GM18907 (cell line): ENCODE measurements at regions not wholly inside any gene's neighbourhood (a gene's known extent, or its start where the extent isn't known, plus 50 kb on each side); places are given as distances from the start of the nearest gene placed in this dataset.
"Not testable (repeated sequence)": the region's sequence is repeated elsewhere in the genome, so short reads cannot be mapped to it uniquely, and the experiment has no call there.

Experiments
- ATAC-seq: cut with Tn5 transposase; IDR thresholded peaks from one replicate; pipeline ENCODE4 v1.9.1; 2021; ENCODE audit warnings: mild to moderate bottlenecking, moderate library complexity; ENCODE audit not compliant: unreplicated experiment

DNA sequence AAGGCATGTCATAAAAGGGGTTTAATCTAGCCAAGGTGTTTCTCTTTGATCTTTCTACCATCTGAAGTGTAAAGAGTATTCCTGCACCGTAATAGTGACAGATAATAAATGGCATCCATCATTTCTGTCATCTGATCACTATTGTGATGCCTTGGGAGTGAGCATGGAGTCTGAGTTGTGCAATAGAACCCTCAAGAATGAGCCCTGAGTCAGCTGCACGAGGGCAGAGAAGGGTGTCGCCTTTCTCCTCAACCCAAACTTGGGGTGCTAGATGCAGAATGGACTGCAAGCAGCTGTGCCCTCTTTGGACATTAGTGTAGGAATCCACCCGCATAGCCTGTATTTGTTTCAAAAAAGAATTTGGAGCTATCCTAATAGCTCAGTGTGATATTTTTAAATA is 115.2 kb downstream of the ZNF37A start:
- ATAC-seq: no peak

- ATAC-seq: not testable (repeated sequence)
Measured at GRCh38 chr10:38209748-38210147, 115.6 kb downstream of the ZNF37A start.

DNA sequence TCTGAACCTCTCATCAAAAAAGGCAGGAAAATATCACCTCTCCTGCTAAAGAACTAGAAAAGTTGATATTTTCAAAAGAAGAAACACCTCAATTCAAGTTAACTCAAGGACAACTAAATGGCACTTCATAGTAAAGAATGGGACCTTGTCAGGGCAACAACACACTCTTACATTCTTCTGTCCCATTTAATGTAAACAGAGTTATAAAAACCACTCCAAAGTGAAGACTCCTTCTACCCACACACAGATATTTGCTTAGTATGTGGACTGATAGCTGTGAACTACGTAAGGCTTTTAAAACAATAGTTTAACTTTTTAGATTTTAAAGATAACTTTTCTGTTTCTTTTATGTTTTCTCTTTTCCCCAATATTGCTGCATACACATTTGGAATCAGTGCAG is 118.3 kb downstream of the ZNF37A start:
- no peak for ATAC-seq

GRCh38 chr10:38226385-38226784 is 132.2 kb downstream of the ZNF37A start:
- ATAC-seq: no peak

- ATAC-seq: no peak
Measured at GRCh38 chr10:38228394-38228793, 134.3 kb downstream of the ZNF37A start.

DNA sequence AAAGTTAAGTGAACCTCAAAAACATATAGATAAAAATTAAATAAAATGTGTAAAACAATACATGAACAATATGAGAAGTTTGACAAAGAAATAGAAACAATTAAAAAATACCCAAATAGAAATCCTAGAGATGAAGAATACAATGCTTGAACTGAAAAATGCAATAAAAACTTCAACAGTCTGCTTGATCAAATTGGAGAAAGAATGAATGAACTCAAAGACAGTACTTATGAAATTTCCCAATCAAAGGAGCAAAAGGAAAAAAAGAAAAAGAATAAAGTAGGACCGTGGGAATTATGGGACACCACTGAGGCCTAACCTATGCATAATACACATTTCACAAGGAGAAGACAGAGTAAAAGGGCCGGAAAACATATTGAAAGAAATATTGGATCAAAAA is 144.3 kb downstream of the ZNF37A start:
- ATAC-seq: not testable (repeated sequence)

- ATAC-seq: not testable (repeated sequence)
Measured at GRCh38 chr10:38242061-38242649, 148.0 kb downstream of the ZNF37A start.

- ATAC-seq: not testable (repeated sequence)
Measured at GRCh38 chr10:38248113-38248512, 154.0 kb downstream of the ZNF37A start.

DNA sequence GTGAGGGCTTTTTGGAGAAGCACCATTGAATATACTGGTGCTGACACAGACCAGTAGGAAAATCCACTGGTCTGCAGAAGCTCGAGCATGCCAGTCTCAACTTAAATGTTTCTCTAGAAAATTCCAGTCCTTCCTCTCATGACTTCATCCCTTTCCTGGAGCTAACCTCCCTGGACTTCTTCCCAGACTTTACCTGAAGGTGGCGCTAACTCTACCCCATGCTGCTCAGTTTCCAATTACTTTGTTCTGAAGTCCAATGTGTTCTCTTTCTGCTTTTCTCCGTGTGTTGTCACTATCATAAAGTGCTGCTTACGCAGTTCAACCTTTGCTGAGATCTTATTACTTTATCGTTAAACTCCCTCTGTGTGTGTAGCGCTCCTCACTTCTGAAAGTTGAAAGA is 158.4 kb downstream of the ZNF37A start:
- not testable (repeated sequence) for ATAC-seq

- not testable (repeated sequence) for ATAC-seq
Measured at GRCh38 chr10:38267555-38267954, 173.4 kb downstream of the ZNF37A start.

DNA sequence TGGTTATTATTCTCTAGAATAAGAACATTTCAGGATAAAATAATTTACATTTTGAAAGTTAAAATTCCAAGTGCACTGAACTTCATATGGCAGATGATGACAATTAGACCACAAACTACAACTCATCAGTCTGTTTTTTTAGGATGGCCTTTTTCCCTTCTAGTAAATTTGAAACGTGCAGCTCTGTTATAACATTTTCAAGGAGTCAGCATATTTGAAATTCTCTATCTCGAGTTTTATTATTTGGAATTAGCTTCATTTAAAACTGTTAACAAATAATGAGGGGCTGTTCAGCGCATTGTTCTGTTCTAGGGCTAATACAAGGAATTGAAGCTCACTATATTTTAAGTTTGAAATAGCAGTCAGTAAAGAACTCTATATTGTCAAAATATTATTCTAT is 176.9 kb downstream of the ZNF37A start:
- ATAC-seq: not testable (repeated sequence)

DNA sequence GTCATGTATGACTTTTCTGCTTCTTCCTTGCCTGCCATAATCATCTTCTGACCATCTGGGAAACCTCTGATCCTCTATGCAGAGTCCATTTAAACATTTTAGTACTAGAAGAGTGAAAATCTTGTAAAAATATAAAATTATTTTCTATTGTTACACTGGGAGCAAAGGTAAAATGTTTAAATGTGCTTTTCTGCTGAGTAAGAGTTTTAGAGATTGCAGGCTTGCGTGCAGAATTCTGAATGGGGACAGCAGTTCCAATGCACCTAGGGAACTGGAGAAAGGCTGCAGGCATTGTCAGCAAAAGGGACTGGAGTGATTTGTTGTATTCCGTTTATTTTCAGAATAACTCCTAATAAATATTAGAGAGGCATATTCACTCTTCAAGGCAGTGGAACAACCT is 180.7 kb downstream of the ZNF37A start:
- not testable (repeated sequence) for ATAC-seq

DNA sequence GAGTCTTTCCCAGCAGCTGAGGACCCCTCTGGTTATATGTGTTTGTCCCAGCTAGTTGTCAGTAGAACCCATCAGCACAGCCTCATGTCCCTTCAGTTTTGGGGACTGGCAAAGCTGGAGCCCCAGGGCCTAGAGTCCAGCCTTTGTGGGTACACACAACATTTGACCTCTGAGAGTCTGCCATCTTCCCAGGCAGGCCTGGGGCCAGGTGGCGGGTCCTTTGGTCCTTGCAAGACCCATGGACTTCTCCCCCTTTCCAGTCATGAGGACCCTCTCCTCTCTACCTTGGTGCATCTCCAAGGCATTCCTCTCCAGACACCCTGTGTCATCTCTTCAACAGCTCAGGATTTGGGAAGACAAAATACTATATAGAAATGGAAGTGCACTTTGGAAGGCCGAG is 198.4 kb downstream of the ZNF37A start:
- ATAC-seq: not testable (repeated sequence)

- not testable (repeated sequence) for ATAC-seq
Measured at GRCh38 chr10:38310111-38310510, 216.0 kb downstream of the ZNF37A start.

GRCh38 chr10:38315090-38315805 is 221.1 kb downstream of the ZNF37A start:
- not testable (repeated sequence) for ATAC-seq

GRCh38 chr10:38321393-38321792 is 227.3 kb downstream of the ZNF37A start:
- ATAC-seq: not testable (repeated sequence)

DNA sequence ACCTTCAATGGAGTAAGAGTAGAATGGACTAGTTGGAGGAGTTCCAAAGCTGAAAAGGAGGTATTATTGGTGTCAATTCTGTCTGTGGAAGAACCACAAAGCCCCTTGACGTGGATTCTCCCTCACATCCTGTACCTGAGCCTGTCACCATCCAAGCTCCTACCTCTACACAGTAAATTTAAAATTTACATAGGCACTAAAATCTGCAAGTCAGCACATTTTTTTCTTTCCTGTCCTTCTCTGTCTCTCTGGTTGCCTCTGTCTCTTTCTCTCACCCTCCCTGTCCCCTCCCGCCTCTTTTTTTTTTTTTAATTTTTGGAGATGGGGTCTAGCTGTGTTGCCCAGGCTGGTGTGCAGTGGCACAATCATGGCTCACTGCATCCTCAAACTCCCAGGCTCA is 236.2 kb downstream of the ZNF37A start:
- not testable (repeated sequence) for ATAC-seq

GRCh38 chr10:38331106-38331505 is 237.0 kb downstream of the ZNF37A start:
- ATAC-seq: not testable (repeated sequence)

DNA sequence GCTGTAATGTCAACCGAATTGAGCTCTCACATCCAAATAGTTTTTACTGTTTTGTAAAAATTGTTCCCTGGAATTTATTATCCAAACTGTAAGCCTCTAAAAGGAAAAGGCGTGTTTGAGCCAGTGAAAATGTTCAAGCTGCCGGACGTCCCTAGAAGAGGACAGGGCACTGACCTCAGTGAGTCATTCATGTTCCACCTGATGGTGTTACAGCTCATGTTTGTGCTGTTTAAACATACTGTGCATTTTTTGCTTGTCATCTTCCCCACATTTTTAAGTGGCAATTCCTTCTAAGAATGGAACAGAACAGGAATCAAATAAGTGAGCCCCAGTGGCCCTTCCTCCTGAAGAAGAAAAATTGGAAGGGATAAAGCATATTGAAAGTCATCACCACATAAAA is 239.6 kb downstream of the ZNF37A start:
- not testable (repeated sequence) for ATAC-seq

DNA sequence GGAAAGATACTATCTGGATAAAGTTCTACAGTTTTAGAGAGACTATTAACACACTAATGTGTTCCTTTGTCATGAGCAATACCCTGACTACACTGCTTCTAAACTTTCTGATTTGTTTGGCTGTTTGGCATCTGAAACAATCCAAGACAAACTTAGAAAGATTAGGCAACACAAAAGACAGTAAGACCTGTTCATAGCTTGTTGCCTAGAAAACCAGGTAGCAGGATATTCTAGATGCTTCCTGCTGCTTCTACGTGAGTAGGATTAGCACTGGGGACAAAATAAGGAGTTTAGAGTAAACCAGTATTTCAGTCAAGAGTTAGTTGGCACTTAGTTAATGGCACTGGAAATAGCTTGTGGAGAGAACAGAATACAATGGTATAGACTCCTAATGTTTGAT is 256.5 kb downstream of the ZNF37A start:
- ATAC-seq: not testable (repeated sequence)

GRCh38 chr10:38354410-38354809 is 260.3 kb downstream of the ZNF37A start:
- ATAC-seq: peak; percentile 31

DNA sequence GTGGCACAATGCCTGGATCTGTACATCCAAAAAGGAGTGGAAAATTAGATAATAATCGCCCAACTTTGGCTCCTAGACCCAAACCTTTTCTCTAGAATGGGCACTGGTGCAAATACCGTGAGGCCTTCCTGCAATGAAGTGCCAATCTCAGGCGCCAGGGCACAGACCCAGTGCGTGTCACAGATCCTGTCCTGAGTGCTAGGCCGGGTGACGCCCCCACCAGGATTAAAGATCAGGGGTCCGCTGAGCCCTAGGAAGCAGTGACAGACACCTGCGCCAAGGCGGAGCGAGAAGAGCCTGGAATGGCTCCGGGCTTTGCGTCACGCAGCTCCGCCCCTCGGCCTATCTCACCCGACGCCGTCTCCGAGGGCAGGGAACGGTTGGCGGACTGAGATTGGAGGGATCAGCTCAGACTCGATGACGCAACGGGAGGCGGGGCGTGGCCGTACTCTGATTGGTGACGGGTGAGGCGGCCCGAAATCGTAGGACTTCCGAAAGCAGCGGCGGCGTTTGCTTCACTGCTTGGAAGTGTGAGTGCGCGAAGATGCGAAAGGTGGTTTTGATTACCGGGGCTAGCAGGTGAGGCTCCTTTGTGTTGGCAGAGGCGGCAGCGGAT is 261.9 kb downstream of the ZNF37A start:
- ATAC-seq: peak; percentile 100
